ENCODE measurements at regions not wholly inside any gene's neighbourhood (a gene's known extent, or its start where the extent isn't known, plus 50 kb on each side); places are given as distances from the start of the nearest gene placed in this dataset.

GRCh38 chr1:57982852-57983251 is 559.0 kb upstream of the DAB1 start:
- Mint-ChIP-seq H3K4me1 (peaks cover 6% of the 10 kb centered on the region), H3K4me3 (no peak overlapping the region), H3K36me3 (ENCODE audit: low read depth) (no peaks in the 10 kb centered on the region), H3K9me3 (peaks cover 10% of the 10 kb centered on the region), H3K27ac (no peak overlapping the region), H3K27me3 (ENCODE audit: low read depth, poor library complexity) (peaks cover 4% of the 10 kb centered on the region)
- DNase-seq, result no peak
- TF ChIP-seq CTCF (IDR thresholded peaks at IDR 0.05), result no peak

- Mint-ChIP-seq H3K27me3 (ENCODE audit: low read depth, poor library complexity) (peaks cover 4% of the 10 kb centered on the region), H3K36me3 (ENCODE audit: low read depth) (no peaks in the 10 kb centered on the region), H3K9me3 (peaks cover 15% of the 10 kb centered on the region), H3K4me3 (no peak overlapping the region), H3K4me1 (no peaks in the 10 kb centered on the region), H3K27ac (no peak overlapping the region)
- DNase-seq, result no peak
- no peak for TF ChIP-seq CTCF (IDR thresholded peaks at IDR 0.05)
Observed at GRCh38 chr1:57976216-57976615, 552.4 kb upstream of the DAB1 start.

- H3K9me3 Mint-ChIP-seq, result no peaks in the 10 kb centered on the region
- peaks cover 13% of the 10 kb centered on the region for H3K27me3 Mint-ChIP-seq (ENCODE audit: low read depth, poor library complexity)
Observed at GRCh38 chr1:57968321-57968720, 544.5 kb upstream of the DAB1 start.

GRCh38 chr1:57966751-57967406 is 543.0 kb upstream of the DAB1 start:
- Mint-ChIP-seq H3K9me3 (no peaks in the 10 kb centered on the region), H3K36me3 (ENCODE audit: low read depth) (no peaks in the 10 kb centered on the region), H3K27me3 (ENCODE audit: low read depth, poor library complexity) (peaks cover 13% of the 10 kb centered on the region), H3K4me1 (no peaks in the 10 kb centered on the region), H3K4me3 (no peak overlapping the region), H3K27ac (no peak overlapping the region)
- peak; percentile 63 for DNase-seq
- no peak for TF ChIP-seq CTCF (IDR thresholded peaks at IDR 0.05)

More at GRCh38 chr1:57968321-57968720, 544.5 kb upstream of the DAB1 start:
- Mint-ChIP-seq H3K36me3 (ENCODE audit: low read depth) (no peaks in the 10 kb centered on the region), H3K27ac (no peak overlapping the region), H3K4me1 (no peaks in the 10 kb centered on the region), H3K4me3 (no peak overlapping the region)
- TF ChIP-seq CTCF (IDR thresholded peaks at IDR 0.05), result no peak
- DNase-seq, result no peak

- no peak for DNase-seq
- H3K36me3 Mint-ChIP-seq (ENCODE audit: low read depth), result no peaks in the 10 kb centered on the region
- H3K27me3 Mint-ChIP-seq (ENCODE audit: low read depth, poor library complexity), result peaks cover 13% of the 10 kb centered on the region
- H3K4me1 Mint-ChIP-seq, result no peaks in the 10 kb centered on the region
- H3K4me3 Mint-ChIP-seq, result no peak overlapping the region
- no peak overlapping the region for H3K27ac Mint-ChIP-seq
- H3K9me3 Mint-ChIP-seq, result no peaks in the 10 kb centered on the region
- no peak for TF ChIP-seq CTCF (IDR thresholded peaks at IDR 0.05)
Observed at GRCh38 chr1:57966340-57966739, 542.5 kb upstream of the DAB1 start.

- Mint-ChIP-seq H3K36me3 (ENCODE audit: low read depth) (no peaks in the 10 kb centered on the region), H3K9me3 (no peaks in the 10 kb centered on the region), H3K27me3 (ENCODE audit: low read depth, poor library complexity) (peaks cover 13% of the 10 kb centered on the region), H3K27ac (no peak overlapping the region), H3K4me3 (no peak overlapping the region), H3K4me1 (no peaks in the 10 kb centered on the region)
- no peak for TF ChIP-seq CTCF (IDR thresholded peaks at IDR 0.05)
- no peak for DNase-seq
Observed at GRCh38 chr1:57963581-57963980, 539.7 kb upstream of the DAB1 start.

All from nephron progenitor cell (in vitro differentiated cells).